ENCODE measurements at regions not wholly inside any gene's neighbourhood (a gene's known extent, or its start where the extent isn't known, plus 50 kb on each side); places are given as distances from the start of the nearest gene placed in this dataset.

- no peaks in the 10 kb centered on the region for H3K27me3 ChIP-seq
- peaks cover 5% of the 10 kb centered on the region for H3K36me3 ChIP-seq
- no peak overlapping the region for H3K4me3 ChIP-seq (ENCODE audit: low read depth in 1 of 2, low read length in 1 of 2)
- H3K9me3 ChIP-seq, result no peaks in the 10 kb centered on the region
- no peak overlapping the region for H3K27ac ChIP-seq
- no peak for TF ChIP-seq CTCF (IDR thresholded peaks at IDR 0.05)
- peaks cover 0 to 9% of the 10 kb centered on the region in 2 experiments for H3K4me1 ChIP-seq (ENCODE audit: control insufficient read depth in 1 of 2, insufficient read depth in 1 of 2, low read depth in 1 of 2, low read length in 1 of 2)
Measured at GRCh38 chr20:60148885-60149284, 190.7 kb downstream of the CDH26 start.

- TF ChIP-seq CTCF (IDR thresholded peaks at IDR 0.05), result no peak
Measured at GRCh38 chr20:60152792-60153191, 194.6 kb downstream of the CDH26 start.

GRCh38 chr20:60160451-60161145 is 202.4 kb downstream of the CDH26 start:
- Histone ChIP-seq H3K27ac (peak overlapping the region; percentile 74), H3K36me3 (peaks cover 4% of the 10 kb centered on the region), H3K9me3 (no peaks in the 10 kb centered on the region), H3K27me3 (no peaks in the 10 kb centered on the region), H3K4me3 (ENCODE audit: low read depth in 1 of 2, low read length in 1 of 2) (no peak overlapping the region), H3K4me1 (ENCODE audit: control insufficient read depth in 1 of 2, insufficient read depth in 1 of 2, low read depth in 1 of 2, low read length in 1 of 2) (peaks cover 24 to 25% of the 10 kb centered on the region in 2 experiments)
- TF ChIP-seq CTCF (IDR thresholded peaks at IDR 0.05), result no peak

More at GRCh38 chr20:60152792-60153191, 194.6 kb downstream of the CDH26 start:
- no peaks in the 10 kb centered on the region for H3K4me1 ChIP-seq (ENCODE audit: control insufficient read depth in 1 of 2, insufficient read depth in 1 of 2, low read depth in 1 of 2, low read length in 1 of 2)
- H3K9me3 ChIP-seq, result no peaks in the 10 kb centered on the region
- H3K36me3 ChIP-seq, result peaks cover 7% of the 10 kb centered on the region
- no peaks in the 10 kb centered on the region for H3K27me3 ChIP-seq
- H3K27ac ChIP-seq, result no peak overlapping the region
- H3K4me3 ChIP-seq (ENCODE audit: low read depth in 1 of 2, low read length in 1 of 2), result no peak overlapping the region

DNA sequence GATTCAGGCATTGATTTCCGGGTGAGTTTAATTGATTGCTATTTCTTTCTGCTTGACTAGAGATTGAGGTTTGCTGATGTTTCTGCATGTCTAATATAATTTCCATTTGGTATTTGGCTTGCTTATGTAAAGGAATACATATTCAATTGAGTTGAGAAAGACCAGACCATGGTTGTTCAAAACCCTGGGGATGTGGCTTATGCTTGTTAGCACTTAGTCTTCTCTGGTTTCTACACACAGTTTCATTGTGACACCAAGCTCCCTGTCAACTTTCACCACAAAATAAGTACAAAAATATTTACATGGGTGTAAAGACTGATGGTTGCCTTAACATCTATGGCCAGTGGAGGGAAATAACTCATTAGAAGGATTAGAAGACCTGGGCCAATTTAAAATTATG is 209.6 kb downstream of the CDH26 start:
- TF ChIP-seq CTCF (IDR thresholded peaks at IDR 0.05), result no peak
- no peaks in the 10 kb centered on the region for H3K9me3 ChIP-seq
- no peak overlapping the region for H3K27ac ChIP-seq
- peaks cover 3% of the 10 kb centered on the region for H3K36me3 ChIP-seq
- H3K4me3 ChIP-seq (ENCODE audit: low read depth in 1 of 2, low read length in 1 of 2), result no peak overlapping the region
- H3K4me1 ChIP-seq (ENCODE audit: control insufficient read depth in 1 of 2, insufficient read depth in 1 of 2, low read depth in 1 of 2, low read length in 1 of 2), result peaks cover 0 to under 1% of the 10 kb centered on the region in 2 experiments
- H3K27me3 ChIP-seq, result no peaks in the 10 kb centered on the region

DNA sequence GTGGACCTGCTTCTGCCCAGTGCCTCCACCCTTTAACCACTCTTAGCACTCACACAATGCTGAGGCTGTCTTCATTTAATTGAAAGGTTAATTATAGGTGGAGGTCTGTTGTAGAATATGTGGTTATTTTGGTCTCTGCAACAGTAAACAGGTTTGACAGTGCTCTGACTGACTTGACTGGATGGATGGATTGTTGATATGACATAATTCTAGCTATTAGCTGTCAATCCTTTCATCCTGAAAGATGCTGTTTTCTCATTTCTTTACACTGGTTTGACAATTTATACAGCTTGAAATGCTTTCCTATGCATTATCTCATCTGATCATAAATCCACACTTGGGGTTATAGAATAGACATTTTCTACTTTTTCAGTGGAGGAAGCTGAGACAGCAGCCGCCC is 210.7 kb downstream of the CDH26 start:
- TF ChIP-seq CTCF (IDR thresholded peaks at IDR 0.05), result no peak
- H3K27ac ChIP-seq, result no peak overlapping the region
- no peak overlapping the region for H3K4me3 ChIP-seq (ENCODE audit: low read depth in 1 of 2, low read length in 1 of 2)
- H3K4me1 ChIP-seq (ENCODE audit: control insufficient read depth in 1 of 2, insufficient read depth in 1 of 2, low read depth in 1 of 2, low read length in 1 of 2), result no peaks in the 10 kb centered on the region
- no peaks in the 10 kb centered on the region for H3K27me3 ChIP-seq
- H3K36me3 ChIP-seq, result peaks cover 3% of the 10 kb centered on the region
- no peaks in the 10 kb centered on the region for H3K9me3 ChIP-seq
